Panc1 (cell line): ENCODE measurements at regions not wholly inside any gene's neighbourhood (a gene's known extent, or its start where the extent isn't known, plus 50 kb on each side); places are given as distances from the start of the nearest gene placed in this dataset.

Experiments
- ATAC-seq: fragments of 200-7000 bp; cut with Tn5 transposase; 2 replicates; pipeline ENCODE4 v1.9.1; 2020; ENCODE audit warnings: mild to moderate bottlenecking, moderate library complexity
- BruUV-seq: library from RNA; stranded (reverse); fragments of 400-500 nt; replicated peaks from 2 replicates; lab custom pipeline; 2021; lab: Mats Ljungman, UMichigan
- CTCF ChIA-PET: fragments of 300-600 bp; sonication (Branson Sonifier 250); formaldehyde crosslinking; loops from one replicate; lab custom pipeline; 2022; ENCODE audit warnings: antibody characterized with exemption; lab: Charles Lee
- POLR2A ChIA-PET: fragments of 300-600 bp; sonication (Branson Sonifier 250); formaldehyde crosslinking; loops from one replicate; lab custom pipeline; 2022; ENCODE audit warnings: antibody characterized with exemption; lab: Charles Lee
- DNase-seq: peaks from one replicate; pipeline ENCODE4 v3.0.0-alpha.2; 2010; ENCODE audit warnings: low read depth, low spot score
- H3K27ac ChIP-seq: 2 replicates; pipeline ENCODE4 v1.5.1; 2011; ENCODE audit warnings: mild to moderate bottlenecking, low read length, inconsistent platforms
- H3K27me3 ChIP-seq: fragments of 200-500 bp; sonication (Bioruptor generic); 2 replicates; pipeline ENCODE4 v1.6.0; 2014; ENCODE audit warnings: low read length, inconsistent platforms; ENCODE audit not compliant: control insufficient read depth, insufficient read depth
- H3K36me3 ChIP-seq: fragments of 200-500 bp; sonication (Bioruptor generic); 2 replicates; pipeline ENCODE4 v1.5.1; 2014; ENCODE audit warnings: inconsistent platforms, mild to moderate bottlenecking, low read length, moderate library complexity; ENCODE audit not compliant: control insufficient read depth, insufficient read depth
- H3K4me1 ChIP-seq: 2 replicates; pipeline ENCODE4 v1.5.1; 2011; ENCODE audit warnings: inconsistent platforms, mild to moderate bottlenecking, low read length, moderate library complexity; ENCODE audit not compliant: control insufficient read depth, insufficient read depth
- H3K4me3 ChIP-seq, 2 experiments: 2 replicates each; pipeline ENCODE4 v1.5.1; 2011 to 2012; ENCODE audit warnings: low read depth in 2 of 2, low read length in 2 of 2, mild to moderate bottlenecking in 2 of 2, inconsistent platforms in 1 of 2, moderate library complexity in 1 of 2
- H3K9me3 ChIP-seq: fragments of 200-500 bp; sonication (Bioruptor generic); 2 replicates; pipeline ENCODE4 v1.5.1; 2014; ENCODE audit warnings: low read depth, mild to moderate bottlenecking, inconsistent platforms, low read length, moderate library complexity; ENCODE audit not compliant: control insufficient read depth, insufficient read depth
- POLR2AphosphoS5 ChIP-seq: IDR thresholded peaks from 2 replicates; pipeline ENCODE4 v1.6.1; 2012; ENCODE audit warnings: mild to moderate bottlenecking, low read depth, low read length, moderate library complexity
- REST ChIP-seq, 2 experiments: IDR thresholded peaks; 2 replicates each; pipeline ENCODE4 v1.6.1; 2011 to 2012; ENCODE audit warnings: low read depth in 2 of 2, control low read depth in 1 of 2, low read length in 1 of 2, mild to moderate bottlenecking in 1 of 2, moderate library complexity in 1 of 2; ENCODE audit not compliant: insufficient read depth in 1 of 2
- SIN3A ChIP-seq: IDR thresholded peaks from 2 replicates; pipeline ENCODE4 v1.6.1; 2012; ENCODE audit warnings: low read depth, mild to moderate bottlenecking, low read length, moderate library complexity, borderline replicate concordance; ENCODE audit not compliant: insufficient read depth
- TCF7L2 ChIP-seq: IDR thresholded peaks from 2 replicates; pipeline ENCODE4 v1.6.1; 2011; ENCODE audit warnings: mild to moderate bottlenecking, low read depth, low read length, inconsistent platforms
- in situ Hi-C: cut with HindIII; loops from 2 replicates; pipeline ENCODE4 v1.10.0; 2016; ENCODE audit warnings: low sequenced_read_pairs, low pct_unique_long_range_greater_than_20kb
- intact Hi-C: fragments of 100-400 bp; cut with micrococcal nuclease; formaldehyde crosslinking; loops from one replicate; pipeline ENCODE4 v1.10.0; 2022; ENCODE audit not compliant: unreplicated experiment
- TF ChIP-seq, protein P1 (sequence below): fragments of 450-650 bp; IDR thresholded peaks from 2 replicates; pipeline ENCODE4 v1.5.1; 2017; ENCODE audit warnings: mild to moderate bottlenecking

DNA sequence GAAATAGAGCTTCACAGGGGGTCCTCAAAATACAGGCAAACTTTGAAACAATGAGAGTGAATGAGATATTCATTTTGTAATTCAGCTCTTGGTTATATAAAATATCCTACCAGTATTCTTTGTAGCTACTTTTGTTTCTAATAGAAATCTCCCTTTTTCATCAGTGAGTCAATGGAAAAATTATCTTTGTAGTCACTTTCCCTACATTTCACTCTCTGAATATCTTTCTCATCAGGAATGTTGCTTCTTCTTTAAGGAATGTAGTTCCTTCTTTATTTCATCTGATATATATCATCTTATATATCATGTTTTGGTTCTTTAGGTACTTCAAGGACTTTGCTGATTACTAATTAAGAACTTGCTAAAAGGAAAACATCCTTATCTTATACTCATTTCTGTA, 280.3 kb upstream of the NUDT12 start:
- Histone ChIP-seq H3K4me1 (no peaks in the 10 kb centered on the region), H3K9me3 (no peaks in the 10 kb centered on the region), H3K27me3 (no peaks in the 10 kb centered on the region), H3K4me3 (no peak overlapping the region), H3K27ac (no peak overlapping the region), H3K36me3 (no peaks in the 10 kb centered on the region)
- in situ Hi-C loops = no loop called here
- no TSS peak for BruUV-seq
- ChIA-PET POLR2A (no interaction called here), CTCF (interaction anchor here (0.6 kb wide), 1 partner anchor 35 kb away, joined by 3 read pairs; no protein-coding TSS in a partner anchor)
- no peak for DNase-seq
- no peak for ATAC-seq
- intact Hi-C loops = no loop called here
- TF ChIP-seq POLR2AphosphoS5 (no peak), TCF7L2 (no peak), REST (IDR thresholded peaks at IDR 0.05; ENCODE audit: insufficient read depth in 1 of 2, low read depth in 2 of 2, low read length in 1 of 2) (no peak), SIN3A (no peak)
- TF ChIP-seq, protein P1, sequence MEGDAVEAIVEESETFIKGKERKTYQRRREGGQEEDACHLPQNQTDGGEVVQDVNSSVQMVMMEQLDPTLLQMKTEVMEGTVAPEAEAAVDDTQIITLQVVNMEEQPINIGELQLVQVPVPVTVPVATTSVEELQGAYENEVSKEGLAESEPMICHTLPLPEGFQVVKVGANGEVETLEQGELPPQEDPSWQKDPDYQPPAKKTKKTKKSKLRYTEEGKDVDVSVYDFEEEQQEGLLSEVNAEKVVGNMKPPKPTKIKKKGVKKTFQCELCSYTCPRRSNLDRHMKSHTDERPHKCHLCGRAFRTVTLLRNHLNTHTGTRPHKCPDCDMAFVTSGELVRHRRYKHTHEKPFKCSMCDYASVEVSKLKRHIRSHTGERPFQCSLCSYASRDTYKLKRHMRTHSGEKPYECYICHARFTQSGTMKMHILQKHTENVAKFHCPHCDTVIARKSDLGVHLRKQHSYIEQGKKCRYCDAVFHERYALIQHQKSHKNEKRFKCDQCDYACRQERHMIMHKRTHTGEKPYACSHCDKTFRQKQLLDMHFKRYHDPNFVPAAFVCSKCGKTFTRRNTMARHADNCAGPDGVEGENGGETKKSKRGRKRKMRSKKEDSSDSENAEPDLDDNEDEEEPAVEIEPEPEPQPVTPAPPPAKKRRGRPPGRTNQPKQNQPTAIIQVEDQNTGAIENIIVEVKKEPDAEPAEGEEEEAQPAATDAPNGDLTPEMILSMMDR = no peak

DNA sequence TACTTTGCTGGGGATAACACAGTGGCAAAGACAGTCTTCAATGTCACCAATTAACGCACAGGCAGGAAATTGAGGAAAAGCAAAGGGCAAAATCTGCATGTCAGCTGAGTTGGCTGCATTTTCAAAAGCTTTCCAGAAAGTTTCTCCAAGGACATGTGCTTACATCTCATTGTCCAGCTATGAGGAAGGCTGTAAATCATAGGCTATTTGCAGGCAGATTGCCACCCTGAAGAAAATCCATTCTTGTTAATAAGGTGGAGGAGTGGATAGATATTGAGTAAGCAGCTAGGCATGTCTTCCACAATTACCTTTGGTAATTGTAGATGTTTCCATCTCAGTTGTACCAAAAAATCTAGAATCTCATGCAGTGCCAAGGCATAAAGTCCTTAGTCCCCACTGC, 278.0 kb upstream of the NUDT12 start:
- BruUV-seq = no TSS peak
- DNase-seq = no peak

More for the DNA sequence above, 278.0 kb upstream of the NUDT12 start:
- POLR2A ChIA-PET = no interaction called here
- Histone ChIP-seq H3K4me3 (no peak overlapping the region), H3K9me3 (no peaks in the 10 kb centered on the region), H3K27me3 (no peaks in the 10 kb centered on the region), H3K4me1 (no peaks in the 10 kb centered on the region), H3K27ac (no peak overlapping the region), H3K36me3 (no peaks in the 10 kb centered on the region)
- intact Hi-C loops = no loop called here
- in situ Hi-C loops = no loop called here
- CTCF ChIA-PET = no interaction called here
- no peak for TF ChIP-seq POLR2AphosphoS5
- no peak for TF ChIP-seq TCF7L2
- TF ChIP-seq, protein P1 = no peak
- no peak for TF ChIP-seq SIN3A
- no peak for TF ChIP-seq REST (IDR thresholded peaks at IDR 0.05; ENCODE audit: insufficient read depth in 1 of 2, low read depth in 2 of 2, low read length in 1 of 2)
- no peak for ATAC-seq
